IMR-90 (cell line): ENCODE measurements at regions not wholly inside any gene's neighbourhood (a gene's known extent, or its start where the extent isn't known, plus 50 kb on each side); places are given as distances from the start of the nearest gene placed in this dataset.

Experiments used
- ATAC-seq: fragments of 200-7000 bp; cut with Tn5 transposase; 2 replicates; pipeline ENCODE4 v1.9.1; 2020; ENCODE audit warnings: low read depth, mild to moderate bottlenecking, moderate library complexity
- BruUV-seq: library from RNA; stranded (reverse); fragments of 400-500 nt; replicated peaks from 2 replicates; lab custom pipeline; 2021; lab: Mats Ljungman, UMichigan
- CTCF ChIA-PET: fragments of 300-600 bp; formaldehyde crosslinking; extraction: SDS; loops from one replicate; lab custom pipeline; 2021; ENCODE audit warnings: antibody characterized with exemption; lab: Yijun Ruan, JAX
- POLR2A ChIA-PET: fragments of 300-600 bp; sonication (Branson Sonifier 250); formaldehyde crosslinking; loops from one replicate; lab custom pipeline; 2022; ENCODE audit warnings: antibody characterized with exemption; ENCODE audit not compliant: unreplicated experiment; lab: Charles Lee
- DNase-seq: peaks from one replicate; pipeline ENCODE4 v3.0.0; 2013
- H2AFZ ChIP-seq: replicated peaks from 2 replicates; pipeline ENCODE3; 2013; ENCODE audit warnings: low read length, mild to moderate bottlenecking; ENCODE audit not compliant: poor library complexity
- H2AK5ac ChIP-seq: 2 replicates; pipeline ENCODE4 v1.6.1; 2013; ENCODE audit warnings: low read depth, low read length, inconsistent platforms
- H2AK9ac ChIP-seq: replicated peaks from 2 replicates; pipeline ENCODE3; 2013; ENCODE audit warnings: mild to moderate bottlenecking, low read depth, low read length, moderate library complexity; ENCODE audit not compliant: poor library complexity
- H2BK120ac ChIP-seq: 2 replicates; pipeline ENCODE4 v1.6.1; 2013; ENCODE audit warnings: low read depth, low read length, inconsistent platforms
- H2BK15ac ChIP-seq: 3 replicates; pipeline ENCODE4 v1.6.1; 2013; ENCODE audit warnings: low read depth, low read length, inconsistent platforms
- H2BK20ac ChIP-seq: 2 replicates; pipeline ENCODE4 v1.6.1; 2013; ENCODE audit warnings: low read depth, mild to moderate bottlenecking, inconsistent platforms, low read length, moderate library complexity
- H2BK5ac ChIP-seq: 2 replicates; pipeline ENCODE4 v1.6.1; 2013; ENCODE audit warnings: mild to moderate bottlenecking, low read depth, low read length, inconsistent platforms; ENCODE audit not compliant: poor library complexity, severe bottlenecking
- H3K14ac ChIP-seq: replicated peaks from 2 replicates; pipeline ENCODE4 v1.6.1; 2013; ENCODE audit warnings: low read depth, low read length, inconsistent platforms
- H3K18ac ChIP-seq: 2 replicates; pipeline ENCODE4 v1.6.1; 2013; ENCODE audit warnings: low read depth, low read length, control low read depth
- H3K23ac ChIP-seq: 2 replicates; pipeline ENCODE4 v1.6.1; 2013; ENCODE audit warnings: low read depth, low read length, inconsistent platforms
- H3K27ac ChIP-seq: 2 replicates; pipeline ENCODE4 v1.5.1; 2013; ENCODE audit warnings: mild to moderate bottlenecking, control low read depth, low read length; ENCODE audit not compliant: insufficient read depth
- H3K27me3 ChIP-seq: 2 replicates; pipeline ENCODE4 v1.6.1; 2013; ENCODE audit warnings: low read length; ENCODE audit not compliant: control insufficient read depth, insufficient read depth
- H3K36me3 ChIP-seq: 2 replicates; pipeline ENCODE4 v1.6.1; 2013; ENCODE audit warnings: low read length, mixed read lengths; ENCODE audit not compliant: control insufficient read depth, insufficient read depth
- H3K4ac ChIP-seq: 2 replicates; pipeline ENCODE4 v1.6.1; 2013; ENCODE audit warnings: low read depth, low read length, inconsistent platforms
- H3K4me1 ChIP-seq: 2 replicates; pipeline ENCODE4 v1.6.1; 2013; ENCODE audit warnings: low read length, mixed read lengths; ENCODE audit not compliant: control insufficient read depth, insufficient read depth
- H3K4me2 ChIP-seq: 2 replicates; pipeline ENCODE4 v1.6.1; 2013; ENCODE audit warnings: low read depth, mild to moderate bottlenecking, control low read depth, low read length, moderate library complexity
- H3K4me3 ChIP-seq: 2 replicates; pipeline ENCODE4 v1.5.1; 2013; ENCODE audit warnings: low read depth, mild to moderate bottlenecking, control low read depth, low read length, moderate library complexity; ENCODE audit not compliant: insufficient read depth
- H3K56ac ChIP-seq: 2 replicates; pipeline ENCODE4 v1.6.1; 2013; ENCODE audit warnings: low read length, inconsistent platforms; ENCODE audit not compliant: insufficient read depth; ENCODE audit errors: extremely low read depth
- H3K79me1 ChIP-seq, 2 experiments: 2 replicates each; pipeline ENCODE4 v1.6.1; 2013; ENCODE audit warnings: low read length in 2 of 2, inconsistent platforms in 1 of 2, low read depth in 1 of 2
- H3K9ac ChIP-seq: 2 replicates; pipeline ENCODE4 v1.6.1; 2013; ENCODE audit warnings: low read depth, low read length, control low read depth
- H3K9me1 ChIP-seq: 2 replicates; pipeline ENCODE4 v1.6.1; 2013; ENCODE audit warnings: low read length, inconsistent platforms; ENCODE audit not compliant: insufficient read depth
- H3K9me3 ChIP-seq: 2 replicates; pipeline ENCODE4 v1.6.1; 2013; ENCODE audit warnings: low read length; ENCODE audit not compliant: control insufficient read depth, insufficient read depth
- H4K20me1 ChIP-seq: 2 replicates; pipeline ENCODE4 v1.6.1; 2013; ENCODE audit warnings: low read length, inconsistent platforms; ENCODE audit not compliant: insufficient read depth
- H4K5ac ChIP-seq: 2 replicates; pipeline ENCODE4 v1.6.1; 2013; ENCODE audit warnings: mild to moderate bottlenecking, low read depth, low read length, control low read depth
- H4K8ac ChIP-seq, 2 experiments: 2 replicates each; pipeline ENCODE4 v1.6.1; 2013; ENCODE audit warnings: low read depth in 2 of 2, low read length in 2 of 2, control low read depth in 1 of 2, inconsistent platforms in 1 of 2
- H4K91ac ChIP-seq: 2 replicates; pipeline ENCODE4 v1.6.1; 2013; ENCODE audit warnings: low read depth, low read length, inconsistent platforms; ENCODE audit not compliant: insufficient read depth
- BHLHE40 ChIP-seq: fragments of 150-350 bp; IDR thresholded peaks from 2 replicates; pipeline ENCODE4 v1.6.1; 2016; ENCODE audit warnings: mild to moderate bottlenecking, low read depth, low read length
- CEBPB ChIP-seq: IDR thresholded peaks from 2 replicates; pipeline ENCODE4 v1.6.1; 2012; ENCODE audit warnings: low read depth, low read length, improper control_type of control experiment
- CTCF ChIP-seq: conservative IDR thresholded peaks from 2 replicates; pipeline ENCODE4 v1.5.1; 2012; ENCODE audit warnings: mild to moderate bottlenecking, low read depth, low read length, improper control_type of control experiment
- FOS ChIP-seq: fragments of 150-350 bp; IDR thresholded peaks from 2 replicates; pipeline ENCODE4 v1.6.1; 2016; ENCODE audit warnings: low read depth, low read length
- MAFK ChIP-seq: IDR thresholded peaks from 2 replicates; pipeline ENCODE4 v1.6.1; 2012; ENCODE audit warnings: low read depth, low read length, improper control_type of control experiment
- MAZ ChIP-seq: IDR thresholded peaks from 2 replicates; pipeline ENCODE4 v1.6.1; 2012; ENCODE audit warnings: low read depth, mild to moderate bottlenecking, low read length, improper control_type of control experiment, moderate library complexity, borderline replicate concordance
- NFE2L2 ChIP-seq: fragments of 150-350 bp; IDR thresholded peaks from 2 replicates; pipeline ENCODE4 v1.6.1; 2016; ENCODE audit warnings: low read depth, mild to moderate bottlenecking, low read length
- RAD21 ChIP-seq: IDR thresholded peaks from 2 replicates; pipeline ENCODE4 v1.6.1; 2012; ENCODE audit warnings: low read length, improper control_type of control experiment
- RFX5 ChIP-seq: IDR thresholded peaks from 2 replicates; pipeline ENCODE4 v1.8.0; 2012; ENCODE audit warnings: low read depth, mild to moderate bottlenecking, low read length, moderate library complexity
- SMC3 ChIP-seq: fragments of 150-350 bp; IDR thresholded peaks from 2 replicates; pipeline ENCODE4 v1.6.1; 2016; ENCODE audit warnings: low read depth, mild to moderate bottlenecking, antibody characterized with exemption, low read length, moderate library complexity
- USF2 ChIP-seq: fragments of 150-350 bp; IDR thresholded peaks from 2 replicates; pipeline ENCODE4 v1.6.1; 2017; ENCODE audit warnings: mild to moderate bottlenecking, antibody characterized with exemption, low read length, low read depth
- WGBS, 2 experiments: methylation state at CpG; one replicate each; pipeline versions ENCODE4 v1.1.5 to v1.1.7; 2013; ENCODE audit warnings: missing lambda C conversion rate in 2 of 2; ENCODE audit not compliant: insufficient read length in 1 of 2; ENCODE audit errors: extremely low coverage in 2 of 2; 5-methylcytosine and 5-hydroxymethylcytosine counted together
- dilution Hi-C: fragments of 300-500 bp; cut with HindIII; formaldehyde crosslinking; loops from one replicate; pipeline ENCODE4 v1.14.3; 2018; ENCODE audit warnings: low sequenced_read_pairs; ENCODE audit not compliant: unreplicated experiment
- in situ Hi-C: fragments of 300-500 bp; cut with MboI; formaldehyde crosslinking; loops from 3 replicates; pipeline ENCODE4 v1.14.3; 2019; ENCODE audit warnings: low sequenced_read_pairs, inconsistent platforms, mixed read lengths
- intact Hi-C: fragments of 100-400 bp; cut with micrococcal nuclease; formaldehyde crosslinking; loops from 2 replicates; pipeline ENCODE4 v1.10.0; 2022

GRCh38 chr1:238099871-238100270 lies 209.1 kb upstream of the ZP4 start:
- POLR2A ChIA-PET, result no interaction called here
- in situ Hi-C loops (no loop called here), intact Hi-C loops (no loop called here), dilution Hi-C loops (no loop called here)
- H4K20me1 ChIP-seq, result no peaks in the 10 kb centered on the region
- peaks cover 8% of the 10 kb centered on the region for H3K9me3 ChIP-seq
- no peak overlapping the region for H3K14ac ChIP-seq
- no peak overlapping the region for H2BK120ac ChIP-seq
- H3K36me3 ChIP-seq, result no peaks in the 10 kb centered on the region
- H3K4me2 ChIP-seq, result no peak overlapping the region
- no peak overlapping the region for H3K4ac ChIP-seq
- no peak overlapping the region for H2AFZ ChIP-seq
- no CpG with 5 or more reads among the region's 2 CpGs for WGBS, 2 experiments
- no peak overlapping the region for H4K5ac ChIP-seq
- H2AK9ac ChIP-seq, result no peak overlapping the region
- CTCF ChIA-PET, result no interaction called here
- H3K56ac ChIP-seq, result no peak overlapping the region
- no TSS peak for BruUV-seq
- H4K91ac ChIP-seq, result no peak overlapping the region
- TF ChIP-seq CEBPB, result no peak
- no peak for TF ChIP-seq RFX5
- no peak for TF ChIP-seq SMC3
- no peak for TF ChIP-seq NFE2L2
- TF ChIP-seq MAFK, result no peak
- TF ChIP-seq MAZ, result no peak
- TF ChIP-seq BHLHE40, result no peak
- no peak for TF ChIP-seq FOS
- no peak for TF ChIP-seq RAD21
- TF ChIP-seq USF2, result no peak
- TF ChIP-seq CTCF, result no peak
- no peak overlapping the region for H2BK15ac ChIP-seq
- DNase-seq (peak; percentile 5), ATAC-seq (no peak)
- no peak overlapping the region for H3K18ac ChIP-seq
- H3K27me3 ChIP-seq, result no peaks in the 10 kb centered on the region
- H4K8ac ChIP-seq, result no peak overlapping the region
- no peak overlapping the region for H2AK5ac ChIP-seq
- H3K79me1 ChIP-seq, result no peaks in the 10 kb centered on the region
- no peak overlapping the region for H2BK5ac ChIP-seq
- H3K27ac ChIP-seq, result no peak overlapping the region
- H2BK20ac ChIP-seq, result no peak overlapping the region
- H3K23ac ChIP-seq, result no peak overlapping the region
- no peaks in the 10 kb centered on the region for H3K4me1 ChIP-seq
- no peak overlapping the region for H3K9ac ChIP-seq
- no peak overlapping the region for H3K4me3 ChIP-seq
- H3K9me1 ChIP-seq, result no peaks in the 10 kb centered on the region
